ENCODE measurements at regions not wholly inside any gene's neighbourhood (a gene's known extent, or its start where the extent isn't known, plus 50 kb on each side); places are given as distances from the start of the nearest gene placed in this dataset.

GRCh38 chr3:25338158-25338725 lies 89.8 kb upstream of the RARB start:
- H3K4me1 Mint-ChIP-seq (ENCODE audit: unreplicated experiment): peaks cover 19% of the 10 kb centered on the region
- H3K36me3 Mint-ChIP-seq (ENCODE audit: unreplicated experiment): no peaks in the 10 kb centered on the region
- H3K9me3 Mint-ChIP-seq (ENCODE audit: unreplicated experiment): no peaks in the 10 kb centered on the region
- TF ChIP-seq CTCF (IDR thresholded peaks at IDR 0.05): no peak
- no peak for DNase-seq (ENCODE audit: extremely low spot score, unreplicated experiment)
- no peaks in the 10 kb centered on the region for H3K27me3 Mint-ChIP-seq (ENCODE audit: unreplicated experiment)
- no peak overlapping the region for H3K27ac Mint-ChIP-seq (ENCODE audit: unreplicated experiment)
- H3K4me3 Mint-ChIP-seq (ENCODE audit: unreplicated experiment): no peak overlapping the region

- H3K4me1 Mint-ChIP-seq (ENCODE audit: unreplicated experiment): peaks cover 19% of the 10 kb centered on the region
- H3K9me3 Mint-ChIP-seq (ENCODE audit: unreplicated experiment): no peaks in the 10 kb centered on the region
Observed at GRCh38 chr3:25339225-25339624, 88.8 kb upstream of the RARB start.

GRCh38 chr3:25344670-25345069 lies 83.4 kb upstream of the RARB start:
- H3K4me1 Mint-ChIP-seq (ENCODE audit: unreplicated experiment): peaks cover 14% of the 10 kb centered on the region
- TF ChIP-seq CTCF (IDR thresholded peaks at IDR 0.05): no peak
- H3K27me3 Mint-ChIP-seq (ENCODE audit: unreplicated experiment): no peaks in the 10 kb centered on the region
- H3K9me3 Mint-ChIP-seq (ENCODE audit: unreplicated experiment): no peaks in the 10 kb centered on the region
- no peak overlapping the region for H3K27ac Mint-ChIP-seq (ENCODE audit: unreplicated experiment)
- H3K4me3 Mint-ChIP-seq (ENCODE audit: unreplicated experiment): no peak overlapping the region
- H3K36me3 Mint-ChIP-seq (ENCODE audit: unreplicated experiment): no peaks in the 10 kb centered on the region
- DNase-seq (ENCODE audit: extremely low spot score, unreplicated experiment): no peak

More at GRCh38 chr3:25339225-25339624, 88.8 kb upstream of the RARB start:
- no peaks in the 10 kb centered on the region for H3K27me3 Mint-ChIP-seq (ENCODE audit: unreplicated experiment)
- DNase-seq (ENCODE audit: extremely low spot score, unreplicated experiment): no peak
- H3K4me3 Mint-ChIP-seq (ENCODE audit: unreplicated experiment): no peak overlapping the region
- TF ChIP-seq CTCF (IDR thresholded peaks at IDR 0.05): no peak
- no peak overlapping the region for H3K27ac Mint-ChIP-seq (ENCODE audit: unreplicated experiment)
- H3K36me3 Mint-ChIP-seq (ENCODE audit: unreplicated experiment): no peaks in the 10 kb centered on the region

DNA sequence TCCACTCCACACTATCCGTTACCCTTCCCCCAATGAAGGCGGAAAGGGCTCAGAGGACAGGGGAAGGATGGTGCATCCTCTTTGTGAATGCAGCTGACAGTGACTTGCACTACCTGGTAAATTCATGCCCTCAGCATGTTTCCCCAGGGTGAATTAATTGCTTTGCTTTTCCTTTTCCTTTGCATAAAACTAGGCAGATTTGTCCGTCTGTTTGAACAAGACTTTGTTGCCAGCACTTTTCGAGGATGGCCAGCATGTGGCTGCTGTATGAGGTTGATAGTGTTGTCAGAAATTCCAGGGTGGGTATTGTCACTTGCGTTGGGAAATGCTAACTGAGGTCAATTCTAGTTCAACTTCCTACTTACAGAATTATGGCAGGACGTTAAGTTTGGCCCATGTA lies 79.0 kb upstream of the RARB start:
- Mint-ChIP-seq H3K27ac (ENCODE audit: unreplicated experiment) (no peak overlapping the region), H3K9me3 (ENCODE audit: unreplicated experiment) (no peaks in the 10 kb centered on the region), H3K4me1 (ENCODE audit: unreplicated experiment) (peaks cover 16% of the 10 kb centered on the region), H3K27me3 (ENCODE audit: unreplicated experiment) (no peaks in the 10 kb centered on the region), H3K4me3 (ENCODE audit: unreplicated experiment) (no peak overlapping the region), H3K36me3 (ENCODE audit: unreplicated experiment) (no peaks in the 10 kb centered on the region)
- DNase-seq (ENCODE audit: extremely low spot score, unreplicated experiment): no peak
- TF ChIP-seq CTCF (IDR thresholded peaks at IDR 0.05): no peak

DNA sequence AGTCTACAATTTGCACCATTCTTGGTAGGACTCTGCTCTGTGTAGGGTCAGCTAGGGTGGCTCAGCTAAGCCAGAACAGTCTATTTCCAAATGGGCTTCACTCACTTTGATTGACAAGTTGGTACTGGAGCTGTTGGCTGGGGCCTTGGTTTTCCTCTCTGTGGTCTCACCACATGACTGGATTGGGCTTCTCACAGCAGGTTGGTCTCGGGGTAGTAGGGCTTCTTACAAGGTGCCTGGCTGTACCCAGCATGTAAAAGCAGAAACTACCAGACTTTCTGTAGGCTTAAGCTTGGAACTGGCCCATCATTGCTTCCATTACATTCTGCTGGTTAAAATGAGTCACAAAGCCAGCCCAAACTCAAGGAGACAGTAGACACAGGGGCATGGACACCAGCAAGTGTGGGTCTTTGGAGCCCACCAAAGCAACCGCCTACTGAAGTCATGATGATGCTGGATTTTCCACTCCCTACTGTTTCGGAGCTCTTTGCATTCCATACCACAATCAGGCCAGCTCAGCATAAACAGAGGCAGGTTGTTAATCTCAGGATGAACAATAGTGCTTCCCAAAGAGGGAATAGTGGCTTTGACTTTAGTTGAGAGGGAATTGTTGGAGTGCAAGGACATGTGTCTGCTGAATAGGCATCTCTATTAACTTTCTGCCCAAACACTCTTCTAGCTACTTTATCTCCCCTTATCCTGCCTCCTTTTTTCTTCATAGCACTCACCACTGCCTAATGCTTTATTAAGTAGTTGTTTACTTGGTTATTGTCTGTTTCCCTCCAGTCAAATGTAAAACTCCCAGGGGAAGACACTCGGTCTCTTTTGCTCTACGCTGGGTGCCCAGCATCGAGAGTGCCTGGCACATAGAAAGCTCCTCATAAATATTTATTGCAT lies 78.0 kb upstream of the RARB start:
- no peak for DNase-seq (ENCODE audit: extremely low spot score, unreplicated experiment)
- Mint-ChIP-seq H3K4me1 (ENCODE audit: unreplicated experiment) (peaks cover 23% of the 10 kb centered on the region), H3K27ac (ENCODE audit: unreplicated experiment) (no peak overlapping the region), H3K9me3 (ENCODE audit: unreplicated experiment) (no peaks in the 10 kb centered on the region), H3K36me3 (ENCODE audit: unreplicated experiment) (no peaks in the 10 kb centered on the region), H3K27me3 (ENCODE audit: unreplicated experiment) (no peaks in the 10 kb centered on the region), H3K4me3 (ENCODE audit: unreplicated experiment) (no peak overlapping the region)
- no peak for TF ChIP-seq CTCF (IDR thresholded peaks at IDR 0.05)

All from osteocyte (in vitro differentiated cells).